G401 (cell line): ENCODE measurements at regions not wholly inside any gene's neighbourhood (a gene's known extent, or its start where the extent isn't known, plus 50 kb on each side); places are given as distances from the start of the nearest gene placed in this dataset.
"Not testable (repeated sequence)": the region's sequence is repeated elsewhere in the genome, so short reads cannot be mapped to it uniquely, and the experiment has no call there.

Experiments
- DNase-seq: peaks from one replicate; pipeline ENCODE4 v3.0.0-alpha.2; 2015; ENCODE audit warnings: low spot score
- in situ Hi-C: cut with HindIII; loops from 2 replicates; pipeline ENCODE4 v1.10.0; 2016; ENCODE audit warnings: low sequenced_read_pairs, mixed read lengths

DNA sequence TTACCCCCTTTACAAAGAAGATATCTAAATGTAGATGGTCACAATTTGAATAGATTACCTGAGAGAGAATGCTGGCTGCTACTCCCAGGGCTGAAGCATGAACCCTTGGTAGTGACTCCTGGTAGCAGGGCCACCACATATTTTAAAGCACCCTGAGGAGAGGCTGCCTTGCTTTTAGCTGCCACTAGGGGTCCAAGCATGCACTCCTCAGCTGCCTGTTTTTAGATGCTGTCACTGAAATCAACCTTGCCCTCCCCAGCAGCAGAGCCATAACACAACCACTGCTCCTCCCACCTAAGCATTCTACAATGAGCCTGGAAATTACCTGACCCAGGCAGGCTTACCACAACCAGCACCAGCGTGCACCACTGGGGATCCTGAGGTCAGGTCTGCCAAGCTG is 850.9 kb downstream of the FAM133A start:
- no peak for DNase-seq
- in situ Hi-C loops = no loop called here

DNA sequence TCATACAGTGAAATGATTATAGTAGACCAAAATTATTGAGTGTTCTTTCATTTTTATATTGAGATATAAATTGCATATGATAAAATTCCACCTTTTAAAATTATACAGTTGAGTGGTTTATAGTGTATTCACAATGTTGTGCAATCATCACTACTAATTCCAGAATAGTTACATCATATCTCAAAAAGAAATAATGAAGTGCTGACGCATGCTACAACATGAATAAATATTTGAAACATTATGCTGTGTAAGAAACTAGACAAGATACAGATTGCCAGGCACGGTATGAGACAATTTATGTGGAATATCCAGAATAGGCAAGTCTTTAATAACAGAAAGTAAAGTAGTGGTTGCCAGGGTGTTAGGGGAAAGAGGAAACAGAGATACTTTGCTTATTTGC is 871.7 kb downstream of the FAM133A start:
- in situ Hi-C loops = no loop called here

DNA sequence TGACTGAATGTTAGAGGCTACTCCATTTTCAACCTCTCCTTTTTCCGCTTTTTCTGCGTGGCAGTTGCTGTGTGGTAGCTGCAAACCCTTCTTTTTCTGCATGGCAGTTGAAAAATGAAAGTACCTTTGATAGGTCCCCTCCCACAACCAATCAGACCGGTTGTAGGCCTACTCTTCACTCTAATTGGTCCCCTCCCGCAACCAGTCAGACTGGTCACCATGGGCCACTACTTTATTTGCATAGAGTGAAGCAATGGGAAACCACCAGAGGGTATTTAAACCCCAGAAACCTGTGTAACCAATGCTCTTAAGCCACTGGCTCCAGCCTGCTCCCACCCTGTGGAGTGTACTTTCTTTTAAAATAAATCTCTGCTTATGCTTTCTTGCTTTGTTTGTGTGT is 877.8 kb downstream of the FAM133A start:
- no peak for DNase-seq
- in situ Hi-C loops = no loop called here

More for the DNA sequence above, 871.7 kb downstream of the FAM133A start:
- DNase-seq = no peak

DNA sequence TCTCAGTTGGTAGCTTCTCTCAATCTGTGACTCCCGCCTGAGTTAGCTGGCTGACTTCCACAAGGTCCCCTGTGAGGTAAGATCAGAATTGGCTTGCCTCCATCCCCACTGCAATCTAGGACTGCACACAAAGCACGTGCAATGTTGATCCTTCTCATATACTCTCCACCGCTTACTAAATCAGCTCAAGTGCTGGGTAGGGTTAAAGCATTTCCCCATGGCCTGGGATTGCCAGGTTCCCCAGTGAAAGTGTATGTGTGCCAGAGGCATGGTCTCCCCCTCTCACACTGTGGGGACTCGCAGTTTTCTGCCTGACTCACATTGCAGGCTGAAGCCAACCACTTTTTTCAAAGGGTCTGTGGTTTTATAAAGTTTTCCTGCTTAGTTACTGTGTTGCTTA is 886.9 kb downstream of the FAM133A start:
- in situ Hi-C loops = no loop called here
- no peak for DNase-seq

DNA sequence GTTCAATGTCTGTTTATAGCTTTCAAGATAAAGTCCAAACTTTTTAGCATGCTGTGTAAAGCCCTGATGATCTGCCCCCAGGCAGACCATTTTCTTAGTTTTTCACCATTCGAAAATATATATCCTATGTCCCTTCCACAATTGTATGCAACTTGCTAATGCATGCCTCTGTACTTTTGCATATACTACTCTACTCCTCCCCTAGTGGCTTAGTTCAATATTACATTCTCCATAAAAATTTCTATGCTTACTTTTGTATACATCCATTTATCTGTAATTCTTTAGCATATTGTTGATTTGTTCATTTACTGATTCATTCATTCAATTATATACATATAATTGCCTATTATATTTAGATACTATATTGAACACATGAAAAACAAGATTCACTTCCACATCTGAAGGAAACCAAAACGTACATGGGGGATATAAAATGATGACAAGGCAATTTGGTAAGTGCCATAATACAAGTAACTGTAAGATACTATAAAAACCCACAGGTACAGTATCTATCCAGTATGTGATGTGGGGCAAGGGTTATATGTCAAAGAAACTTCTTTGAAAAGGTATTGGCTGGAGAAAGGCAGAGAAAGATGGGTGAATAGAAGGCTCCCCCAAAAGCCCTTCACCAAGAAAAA is 902.5 kb downstream of the FAM133A start:
- in situ Hi-C loops = no loop called here
- DNase-seq = no peak

DNA sequence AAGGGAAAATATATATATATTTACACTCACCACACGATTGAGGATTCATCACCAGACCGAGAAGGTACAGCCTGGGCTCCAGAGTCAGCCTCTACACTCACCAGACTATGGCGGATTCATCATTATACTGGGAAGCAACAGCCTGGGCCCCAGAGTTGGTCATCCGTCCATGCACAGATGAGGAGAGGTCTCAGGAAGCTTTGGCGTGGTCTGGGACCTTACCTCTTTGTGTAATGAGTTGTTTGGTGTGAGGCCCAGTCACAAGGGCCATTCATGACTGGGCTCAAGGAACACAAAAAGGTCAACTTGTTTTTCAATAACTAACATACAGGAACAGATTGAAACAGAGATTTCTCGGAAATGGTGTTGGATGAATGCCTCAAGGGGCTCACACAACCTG is 926.1 kb downstream of the FAM133A start:
- DNase-seq = no peak
- in situ Hi-C loops = no loop called here

DNA sequence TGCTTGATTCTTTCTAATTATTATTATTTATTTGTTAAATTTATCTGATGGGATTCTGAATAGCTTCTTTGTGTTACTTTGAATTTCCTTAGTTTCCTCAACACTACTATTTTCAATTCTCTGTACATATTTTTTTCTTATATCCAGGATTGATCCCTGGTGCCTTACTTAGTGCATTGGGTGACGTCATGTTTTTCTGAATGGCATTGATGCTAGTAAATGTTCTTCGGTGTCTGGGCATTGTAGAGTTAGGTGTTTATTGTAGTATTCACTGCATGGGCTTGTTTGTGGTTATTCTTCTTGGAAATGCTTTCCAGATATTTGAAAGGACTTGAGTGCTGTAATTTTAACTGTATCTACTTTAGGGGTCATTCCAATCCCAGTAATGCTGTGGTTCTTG is 938.1 kb downstream of the FAM133A start:
- in situ Hi-C loops = no loop called here
- DNase-seq = no peak

DNA sequence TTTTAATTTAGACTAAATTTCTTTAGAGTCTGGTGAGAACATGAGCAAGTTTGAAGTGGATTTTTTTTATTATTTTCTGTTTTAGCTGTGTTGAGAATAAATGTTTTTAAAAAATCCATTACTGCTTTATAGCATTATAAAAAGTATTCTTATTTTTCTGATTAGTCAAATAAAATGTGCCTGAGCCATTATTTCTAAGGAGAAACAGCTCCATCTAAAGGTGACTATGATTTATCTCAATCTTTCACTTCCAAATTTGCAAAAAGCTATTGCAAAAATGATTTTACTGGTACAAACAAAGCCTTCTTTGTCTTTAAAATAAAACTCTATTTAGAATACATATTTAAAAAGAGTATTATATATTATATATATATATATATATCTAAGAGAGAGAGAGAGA is 959.2 kb downstream of the FAM133A start:
- no peak for DNase-seq
- in situ Hi-C loops = no loop called here

DNA sequence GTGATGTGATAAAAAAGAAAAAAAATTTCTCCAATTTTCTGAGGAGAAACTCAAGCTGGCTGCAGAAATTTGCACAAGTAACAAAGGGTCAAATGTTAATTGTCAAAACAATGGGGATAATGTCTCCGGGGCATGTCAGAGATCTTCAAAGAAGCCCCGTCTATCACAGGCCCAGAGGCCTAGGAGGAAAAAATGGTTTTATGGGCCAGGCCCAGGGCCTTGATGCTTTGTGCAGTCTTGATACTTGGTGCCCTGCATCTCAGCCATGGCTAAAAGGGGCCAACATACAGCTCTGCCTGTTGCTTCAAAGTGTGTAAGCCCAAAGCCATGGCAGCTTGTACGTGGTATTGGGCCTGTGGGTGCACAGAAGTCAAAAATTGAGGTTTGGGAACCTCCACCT is 961.0 kb downstream of the FAM133A start:
- DNase-seq = no peak
- in situ Hi-C loops = no loop called here

DNA sequence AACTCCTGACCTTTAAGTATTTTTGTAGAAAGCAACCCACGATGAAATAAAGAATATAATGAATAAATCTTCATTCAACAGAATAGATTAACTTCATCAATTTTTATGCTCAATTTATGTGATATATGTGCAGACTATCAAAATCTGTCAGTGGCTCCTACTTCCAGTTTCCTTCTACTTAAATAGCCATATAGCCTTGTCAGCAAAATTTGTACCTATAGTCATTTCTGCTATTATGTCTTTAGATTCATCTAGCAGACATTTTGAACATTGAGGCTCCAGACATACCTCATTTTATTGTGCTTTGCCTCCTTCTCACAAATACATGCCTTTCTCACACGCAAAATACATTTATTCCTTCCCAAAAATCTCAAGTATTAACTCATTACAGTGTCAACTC is 971.7 kb downstream of the FAM133A start:
- DNase-seq = no peak
- in situ Hi-C loops = no loop called here

DNA sequence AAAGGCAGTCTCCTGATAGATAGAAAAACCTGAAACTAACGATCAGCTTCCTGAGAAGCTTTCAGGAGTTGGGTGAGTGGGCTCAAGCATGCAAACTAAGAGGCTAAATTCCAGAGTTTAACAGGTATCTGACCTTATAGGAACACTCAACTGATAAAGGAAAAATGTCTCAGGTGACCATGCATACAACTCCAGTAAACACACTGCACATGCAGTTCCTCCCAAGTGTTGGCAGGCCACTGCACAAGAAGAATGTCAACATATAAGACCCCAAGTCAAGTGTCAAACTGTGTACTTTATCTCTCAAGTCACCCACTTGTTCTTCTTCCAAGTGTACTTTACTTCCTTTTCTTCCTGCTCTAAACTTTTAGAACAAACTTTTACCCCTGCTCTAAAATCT is 981.2 kb downstream of the FAM133A start:
- in situ Hi-C loops = no loop called here
- DNase-seq = no peak

DNA sequence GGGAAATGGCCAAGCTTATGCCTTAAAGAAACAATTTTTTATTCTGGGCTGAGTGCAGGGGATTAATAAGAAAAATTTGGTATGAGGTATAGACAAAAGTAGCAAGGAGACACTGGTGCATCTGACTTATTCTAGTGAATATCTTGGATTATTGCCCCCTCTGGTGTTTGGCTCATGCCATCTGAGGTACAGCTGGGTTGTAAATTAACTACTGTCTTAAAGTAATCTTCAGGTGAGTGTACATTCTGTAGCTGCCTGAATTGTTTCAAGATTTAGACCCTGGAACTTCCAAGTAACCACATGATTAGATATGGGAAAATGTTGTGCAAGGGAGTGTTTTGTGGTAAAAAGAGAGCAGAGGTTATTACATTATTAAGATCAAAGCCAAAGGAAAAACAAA is 988.7 kb downstream of the FAM133A start:
- no peak for DNase-seq
- in situ Hi-C loops = no loop called here

DNA sequence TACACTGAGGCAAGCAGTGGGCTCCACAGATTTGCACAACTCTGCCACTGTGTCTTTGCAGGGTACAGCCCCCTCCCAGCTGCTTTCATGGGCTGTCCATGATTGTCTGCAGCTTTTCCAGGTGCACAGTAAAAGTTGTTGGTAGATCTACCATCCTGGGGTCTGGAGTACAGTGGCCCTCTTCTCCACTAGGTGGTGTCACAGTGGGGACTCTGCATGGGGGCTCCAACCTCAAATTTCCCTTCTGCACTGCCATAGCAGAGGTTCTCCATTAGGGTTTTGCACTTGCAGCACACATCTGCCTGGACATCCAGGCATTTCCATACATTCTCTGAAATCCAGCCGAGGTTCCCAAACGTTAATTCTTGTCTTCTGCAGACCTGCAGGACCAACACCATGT is 1002.3 kb downstream of the FAM133A start:
- in situ Hi-C loops = no loop called here
- DNase-seq = no peak

DNA sequence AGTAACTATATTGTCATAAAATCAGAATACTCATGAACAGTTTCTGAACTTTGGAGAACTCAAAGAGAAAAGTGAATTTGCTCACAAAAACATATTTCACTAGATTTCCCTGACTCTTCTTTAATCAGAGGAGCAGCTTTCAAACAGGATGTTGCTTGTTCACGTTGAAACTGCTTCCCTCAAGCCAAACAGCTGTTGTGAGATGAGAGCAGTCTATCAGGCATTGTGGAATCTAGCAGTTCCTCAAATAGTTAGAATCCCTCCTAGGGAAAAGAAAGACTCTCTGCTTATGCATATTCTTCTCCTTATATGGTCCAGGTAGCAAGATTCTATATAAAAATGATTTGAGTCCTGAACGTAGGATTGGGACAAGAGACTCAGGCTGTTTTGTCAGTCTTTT is 1012.1 kb downstream of the FAM133A start:
- in situ Hi-C loops = no loop called here

DNA sequence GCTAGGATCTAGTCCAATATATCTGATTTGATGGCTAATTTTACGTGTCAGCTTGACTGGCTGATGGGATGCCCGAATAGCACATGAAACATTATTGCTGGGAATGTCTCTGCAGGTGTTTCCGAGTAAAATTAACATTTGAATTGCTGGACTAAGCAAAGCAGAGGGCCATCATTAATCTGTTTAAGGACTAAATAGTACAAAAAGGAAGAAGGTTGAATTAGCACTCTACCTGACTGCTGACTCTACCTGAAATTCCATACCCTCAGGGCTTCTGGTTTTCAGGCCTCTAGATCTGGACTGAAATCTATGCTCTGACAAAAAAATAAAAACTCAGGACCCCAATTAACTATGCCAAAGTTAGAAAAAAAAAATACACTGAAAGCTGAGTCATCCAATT is 1021.9 kb downstream of the FAM133A start:
- DNase-seq = no peak
- in situ Hi-C loops = no loop called here

More for the DNA sequence above, 1012.1 kb downstream of the FAM133A start:
- DNase-seq = no peak

DNA sequence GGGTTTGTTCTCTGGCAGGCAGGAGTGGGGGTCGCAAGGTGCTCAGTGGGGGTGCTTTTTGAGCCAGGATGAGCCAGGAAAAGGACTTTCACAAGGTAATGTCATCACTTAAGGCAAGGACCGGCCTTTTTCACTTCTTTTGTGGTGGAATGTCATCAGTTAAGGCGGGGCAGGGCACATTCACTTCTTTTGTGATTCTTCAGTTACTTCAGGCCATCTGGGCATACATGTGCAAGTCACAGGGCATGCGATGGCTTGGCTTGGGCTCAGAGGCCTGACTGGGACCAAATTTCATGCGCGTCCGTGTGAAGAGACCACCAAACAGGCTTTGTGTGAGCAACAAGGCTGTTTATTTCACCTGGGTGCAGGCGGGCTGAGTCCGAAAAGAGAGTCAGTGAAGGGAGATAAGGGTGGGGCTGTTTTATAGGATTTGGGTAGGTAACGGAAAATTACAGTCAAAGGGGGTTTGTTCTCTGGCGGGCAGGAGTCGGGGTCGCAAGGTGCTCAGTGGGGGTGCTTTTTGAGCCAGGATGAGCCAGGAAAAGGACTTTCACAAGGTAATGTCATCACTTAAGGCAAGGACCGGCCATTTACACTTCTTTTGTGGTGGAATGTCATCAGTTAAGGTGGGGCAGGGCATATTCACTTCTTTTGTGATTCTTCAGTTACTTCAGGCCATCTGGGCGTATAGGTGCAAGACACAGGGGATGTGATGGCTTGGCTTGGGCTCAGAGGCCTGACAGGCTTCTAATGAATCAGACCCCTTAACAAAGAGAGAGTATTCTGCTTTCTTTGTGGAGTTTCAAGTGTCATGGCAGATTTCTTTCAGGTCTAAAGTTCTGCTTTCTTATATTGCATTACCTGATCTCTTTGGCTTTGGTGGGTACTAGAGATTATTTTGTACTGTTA is 1030.6 kb downstream of the FAM133A start:
- DNase-seq, in situ Hi-C loops: not testable (repeated sequence)

DNA sequence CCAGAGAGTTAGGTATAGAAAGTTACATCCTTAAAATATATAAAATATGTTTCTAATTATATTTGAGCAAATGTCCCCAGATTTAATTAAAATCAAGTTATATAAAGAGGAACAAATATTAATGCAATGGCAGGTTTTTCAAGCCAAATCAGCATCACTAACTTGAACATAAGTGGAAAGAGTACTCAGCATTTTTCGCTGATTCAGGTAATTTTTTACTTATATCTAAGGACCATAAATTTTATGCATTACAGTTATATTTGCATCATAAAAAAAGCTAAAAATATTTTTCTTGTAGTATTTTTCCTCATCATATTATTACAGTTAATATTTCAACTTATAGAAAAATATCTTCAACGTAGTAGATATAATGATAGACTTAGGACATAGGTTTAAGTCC is 1047.4 kb downstream of the FAM133A start:
- in situ Hi-C loops = no loop called here
- no peak for DNase-seq

DNA sequence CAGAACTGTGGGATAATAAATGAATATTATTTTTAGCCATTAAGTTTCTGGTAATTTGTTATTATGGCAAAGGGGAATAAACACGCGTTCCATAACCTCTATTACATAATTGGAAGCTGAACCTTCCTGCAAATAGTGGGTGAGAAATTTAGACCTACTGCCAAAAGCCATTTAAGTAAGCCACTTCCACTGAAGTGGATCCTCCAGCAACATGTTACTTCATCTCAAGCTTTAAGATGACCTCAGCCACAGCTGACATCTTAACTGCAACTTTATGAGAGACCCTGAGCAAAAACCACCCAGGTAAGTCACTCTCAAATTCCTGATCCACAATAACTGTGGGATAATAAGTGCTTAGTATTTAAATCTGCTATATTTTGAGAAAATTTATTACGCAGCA is 1048.6 kb downstream of the FAM133A start:
- DNase-seq = no peak

DNA sequence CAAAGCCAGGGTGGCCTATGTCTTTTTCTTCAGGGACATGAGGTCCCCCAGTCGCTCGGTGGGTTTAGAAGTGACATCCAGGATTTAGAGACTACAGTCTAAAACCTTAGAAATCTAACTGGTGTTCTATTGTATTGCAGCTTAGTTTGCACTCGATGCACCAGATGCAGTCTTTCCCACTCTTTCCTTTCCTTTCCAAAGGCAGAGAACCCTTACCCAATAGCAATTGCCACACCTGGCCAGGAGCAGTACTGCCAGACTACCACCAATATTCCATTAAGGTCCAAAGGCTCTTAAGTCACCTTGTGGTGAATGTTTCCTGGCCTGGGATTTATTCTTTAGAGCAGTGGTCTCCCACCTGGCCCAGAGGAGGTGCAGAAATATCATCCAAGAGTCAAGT is 1068.8 kb downstream of the FAM133A start:
- DNase-seq = no peak
- in situ Hi-C loops = no loop called here

More for the DNA sequence above, 1048.6 kb downstream of the FAM133A start:
- in situ Hi-C loops = no loop called here

DNA sequence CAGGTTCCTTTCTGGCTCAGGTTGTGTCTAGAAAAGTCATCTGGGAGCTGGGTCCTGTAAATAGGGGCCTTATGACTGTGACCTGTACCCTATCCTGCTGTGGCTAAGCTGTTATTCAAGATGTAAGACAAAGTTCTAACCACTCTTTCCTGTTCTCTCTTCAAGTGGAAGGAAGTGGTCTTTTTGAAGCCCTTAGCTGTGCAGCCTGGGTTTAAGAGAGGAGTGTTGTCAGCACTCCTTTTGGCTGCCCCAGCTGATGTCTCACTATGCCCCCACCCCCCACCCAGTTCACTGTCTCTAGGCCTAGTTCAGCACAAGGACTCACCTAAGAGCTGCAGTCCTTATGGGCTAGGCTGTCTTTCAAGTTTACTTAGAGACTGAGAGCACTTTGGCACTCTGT is 1069.5 kb downstream of the FAM133A start:
- DNase-seq = no peak
- in situ Hi-C loops = no loop called here

DNA sequence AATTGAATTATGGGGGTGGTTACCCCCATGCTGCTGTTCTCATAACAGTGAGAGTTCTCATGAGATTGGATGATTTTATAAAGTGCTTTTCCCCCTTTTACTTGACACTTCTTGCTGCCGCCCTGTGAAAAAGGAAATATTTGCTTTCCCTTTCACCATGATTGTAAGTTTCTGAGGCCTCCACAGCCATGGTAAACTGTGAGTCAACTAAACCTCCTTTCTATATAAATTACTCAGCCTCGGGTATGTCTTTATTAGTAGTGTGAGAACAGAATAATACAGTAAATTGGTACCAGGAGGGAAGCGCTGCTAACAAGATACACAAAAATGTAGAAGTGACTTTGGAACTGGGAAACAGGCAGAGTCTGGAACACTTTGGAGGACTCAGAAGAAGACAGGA is 1070.8 kb downstream of the FAM133A start:
- in situ Hi-C loops = no loop called here
- DNase-seq = no peak
